T-cell (primary cell): ENCODE measurements at regions not wholly inside any gene's neighbourhood (a gene's known extent, or its start where the extent isn't known, plus 50 kb on each side); places are given as distances from the start of the nearest gene placed in this dataset.

ENCODE experiments used
- ATAC-seq, 4 experiments: fragments of 200-7000 bp in 3 of 4; fragments of 150-1000 bp in 1 of 4; cut with Tn5 transposase; replicated peaks in 1 of 4; 1 replicate in 3 of 4; 2 replicates in 1 of 4; pipeline ENCODE4 v1.10.0; 2021; ENCODE audit warnings: moderate library complexity in 3 of 4, mild to moderate bottlenecking in 2 of 4, moderate number of reproducible peaks in 1 of 4
- CTCF ChIA-PET, 2 donors: fragments of 300-600 bp; sonication (Branson Sonifier 250); formaldehyde crosslinking; loops; one replicate each; lab custom pipeline; 2022; ENCODE audit warnings: antibody characterized with exemption in 2 of 2; lab: Charles Lee
- POLR2A ChIA-PET, 2 donors: fragments of 300-600 bp; sonication (Branson Sonifier 250); formaldehyde crosslinking; loops; one replicate each; lab custom pipeline; 2022; ENCODE audit warnings: antibody characterized with exemption in 2 of 2; lab: Charles Lee
- DNase-seq, 35 experiments: peaks; one replicate each; pipeline versions ENCODE4 v3.0.0 to v3.0.0-alpha.2; 2013 to 2023
- H3K27ac ChIP-seq: one replicate; pipeline ENCODE4 v1.5.1; 2013; ENCODE audit warnings: low read length
- H3K27me3 ChIP-seq, 2 experiments: replicated peaks in 1 of 2; 1 replicate in 1 of 2; 2 replicates in 1 of 2; pipeline versions ENCODE4 v1.6.1 to v1.7.0; 2013; ENCODE audit warnings: low read length in 1 of 2, mixed read lengths in 1 of 2; ENCODE audit not compliant: control insufficient read depth in 2 of 2, insufficient read depth in 2 of 2; ENCODE audit errors: extremely low read depth in 1 of 2
- H3K36me3 ChIP-seq, 2 donors: 1 replicate in 1 of 2; 2 replicates in 1 of 2; pipeline versions ENCODE4 v1.6.1 to v1.7.0; 2013; ENCODE audit warnings: low read length in 1 of 2; ENCODE audit not compliant: control insufficient read depth in 2 of 2, insufficient read depth in 1 of 2; ENCODE audit errors: extremely low read depth in 1 of 2
- H3K4me1 ChIP-seq, 2 experiments: 1 replicate in 1 of 2; 2 replicates in 1 of 2; pipeline versions ENCODE4 v1.6.1 to v1.7.0; 2013; ENCODE audit warnings: low read length in 2 of 2, mixed read lengths in 1 of 2; ENCODE audit not compliant: insufficient read depth in 2 of 2, control insufficient read depth in 1 of 2; ENCODE audit errors: extremely low read depth in 1 of 2
- H3K4me3 ChIP-seq, 2 donors: 1 replicate in 1 of 2; 2 replicates in 1 of 2; pipeline versions ENCODE4 v1.5.1 to v1.7.0; 2013; ENCODE audit warnings: mild to moderate bottlenecking in 2 of 2, low read length in 1 of 2, moderate library complexity in 1 of 2; ENCODE audit not compliant: control insufficient read depth in 1 of 2; ENCODE audit errors: extremely low read depth in 1 of 2
- H3K9me3 ChIP-seq: 2 replicates; pipeline ENCODE4 v1.7.0; 2013
- H3K27ac Mint-ChIP-seq, 2 donors: one replicate each; pipeline ENCODE4 v1.8.0; 2020 to 2021; ENCODE audit warnings: mild to moderate bottlenecking in 2 of 2, mixed read lengths in 2 of 2
- H3K27me3 Mint-ChIP-seq, 2 donors: one replicate each; pipeline ENCODE4 v1.8.0; 2021 to 2022; ENCODE audit warnings: mixed read lengths in 2 of 2
- H3K36me3 Mint-ChIP-seq: one replicate; pipeline ENCODE4 v1.8.0; 2021; ENCODE audit warnings: mixed read lengths
- H3K4me1 Mint-ChIP-seq, 3 donors: one replicate each; pipeline ENCODE4 v1.8.0; 2020 to 2022; ENCODE audit warnings: mixed read lengths in 3 of 3, mild to moderate bottlenecking in 1 of 3
- H3K4me3 Mint-ChIP-seq, 3 donors: one replicate each; pipeline ENCODE4 v1.8.0; 2020 to 2022; ENCODE audit warnings: mild to moderate bottlenecking in 3 of 3, mixed read lengths in 3 of 3, moderate library complexity in 3 of 3
- H3K9me3 Mint-ChIP-seq, 3 donors: one replicate each; pipeline ENCODE4 v1.8.0; 2020 to 2022; ENCODE audit warnings: mixed read lengths in 3 of 3
- WGBS: methylation state at CpG from one replicate; pipeline ENCODE4 v1.1.5; 2013; ENCODE audit warnings: missing lambda C conversion rate; ENCODE audit not compliant: insufficient coverage; 5-methylcytosine and 5-hydroxymethylcytosine counted together

- ATAC-seq (no peak), DNase-seq (no peak)
- no peaks in the 10 kb centered on the region for H3K9me3 ChIP-seq
- no peak overlapping the region for H3K4me3 ChIP-seq
- no peaks in the 10 kb centered on the region for H3K27me3 ChIP-seq
- Mint-ChIP-seq H3K27me3 (peaks cover 12 to 19% of the 10 kb centered on the region in 2 donors), H3K36me3 (no peaks in the 10 kb centered on the region), H3K4me1 (no peaks in the 10 kb centered on the region), H3K4me3 (no peak overlapping the region), H3K27ac (no peak overlapping the region), H3K9me3 (no peaks in the 10 kb centered on the region)
- CTCF ChIA-PET, result no interaction called here
- no peak overlapping the region for H3K27ac ChIP-seq
- no peaks in the 10 kb centered on the region for H3K4me1 ChIP-seq
- H3K36me3 ChIP-seq, result no peaks in the 10 kb centered on the region
- no CpG with 5 or more reads among the region's 2 CpGs for WGBS
- POLR2A ChIA-PET, result no interaction called here
Observed at GRCh38 chr18:75538727-75539126, 111.2 kb upstream of the SMIM21 start.

GRCh38 chr18:75533950-75534349 is 106.4 kb upstream of the SMIM21 start:
- ATAC-seq (no peak), DNase-seq (no peak)
- Mint-ChIP-seq H3K4me1 (no peaks in the 10 kb centered on the region), H3K27me3 (peaks cover 9 to 15% of the 10 kb centered on the region in 2 donors), H3K4me3 (no peak overlapping the region), H3K27ac (no peak overlapping the region), H3K9me3 (no peaks in the 10 kb centered on the region), H3K36me3 (no peaks in the 10 kb centered on the region)
- POLR2A ChIA-PET, result no interaction called here
- peaks cover 0 to 2% of the 10 kb centered on the region in 2 experiments for H3K27me3 ChIP-seq
- CTCF ChIA-PET, result no interaction called here
- H3K27ac ChIP-seq, result no peak overlapping the region
- H3K4me3 ChIP-seq, result no peak overlapping the region
- no peaks in the 10 kb centered on the region for H3K4me1 ChIP-seq
- H3K36me3 ChIP-seq, result no peaks in the 10 kb centered on the region
- WGBS, result 56% methylated on average over 1 of the region's 5 CpGs
- no peaks in the 10 kb centered on the region for H3K9me3 ChIP-seq

GRCh38 chr18:75533209-75533608 is 105.7 kb upstream of the SMIM21 start:
- Histone ChIP-seq H3K9me3 (no peaks in the 10 kb centered on the region), H3K36me3 (no peaks in the 10 kb centered on the region), H3K4me3 (no peak overlapping the region), H3K27me3 (peaks cover 0 to 6% of the 10 kb centered on the region in 2 experiments), H3K27ac (no peak overlapping the region), H3K4me1 (no peaks in the 10 kb centered on the region)
- H3K27ac Mint-ChIP-seq, result no peak overlapping the region
- no peaks in the 10 kb centered on the region for H3K36me3 Mint-ChIP-seq
- no CpG with 5 or more reads among the region's 2 CpGs for WGBS
- peaks cover 11 to 20% of the 10 kb centered on the region in 2 donors for H3K27me3 Mint-ChIP-seq
- ChIA-PET CTCF (no interaction called here), POLR2A (no interaction called here)
- H3K4me1 Mint-ChIP-seq, result no peaks in the 10 kb centered on the region
- H3K4me3 Mint-ChIP-seq, result no peak overlapping the region
- H3K9me3 Mint-ChIP-seq, result no peaks in the 10 kb centered on the region
- DNase-seq (no peak), ATAC-seq (no peak)

GRCh38 chr18:75531851-75532459 is 104.5 kb upstream of the SMIM21 start:
- no peak overlapping the region for H3K4me3 ChIP-seq
- Mint-ChIP-seq H3K4me1 (no peaks in the 10 kb centered on the region), H3K27ac (no peak overlapping the region), H3K36me3 (no peaks in the 10 kb centered on the region), H3K27me3 (peaks cover 11 to 26% of the 10 kb centered on the region in 2 donors), H3K9me3 (no peaks in the 10 kb centered on the region), H3K4me3 (no peak overlapping the region)
- H3K9me3 ChIP-seq, result no peaks in the 10 kb centered on the region
- H3K36me3 ChIP-seq, result no peaks in the 10 kb centered on the region
- no peak overlapping the region for H3K27ac ChIP-seq
- CTCF ChIA-PET, result no interaction called here
- ATAC-seq, result no peak
- no CpG with 5 or more reads among the region's 13 CpGs for WGBS
- no peaks in the 10 kb centered on the region for H3K4me1 ChIP-seq
- POLR2A ChIA-PET, result no interaction called here
- no peak for DNase-seq
- peaks cover 0 to 8% of the 10 kb centered on the region in 2 experiments for H3K27me3 ChIP-seq

GRCh38 chr18:75531212-75531850 is 103.8 kb upstream of the SMIM21 start:
- Histone ChIP-seq H3K27me3 (peaks cover 0 to 10% of the 10 kb centered on the region in 2 experiments), H3K4me1 (no peaks in the 10 kb centered on the region), H3K4me3 (no peak overlapping the region), H3K36me3 (no peaks in the 10 kb centered on the region), H3K9me3 (no peaks in the 10 kb centered on the region), H3K27ac (no peak overlapping the region)
- H3K36me3 Mint-ChIP-seq, result no peaks in the 10 kb centered on the region
- H3K4me1 Mint-ChIP-seq, result no peaks in the 10 kb centered on the region
- 67% methylated on average over 7 of the region's 14 CpGs for WGBS
- CTCF ChIA-PET, result no interaction called here
- no peaks in the 10 kb centered on the region for H3K9me3 Mint-ChIP-seq
- POLR2A ChIA-PET, result no interaction called here
- ATAC-seq (no peak), DNase-seq (no peak)
- H3K27ac Mint-ChIP-seq, result no peak overlapping the region
- H3K4me3 Mint-ChIP-seq, result no peak overlapping the region
- peaks cover 8 to 22% of the 10 kb centered on the region in 2 donors for H3K27me3 Mint-ChIP-seq

GRCh38 chr18:75530566-75531211 is 103.2 kb upstream of the SMIM21 start:
- Mint-ChIP-seq H3K27me3 (peaks cover 8 to 22% of the 10 kb centered on the region in 2 donors), H3K27ac (no peak overlapping the region), H3K9me3 (no peaks in the 10 kb centered on the region), H3K4me3 (no peak overlapping the region), H3K4me1 (no peaks in the 10 kb centered on the region), H3K36me3 (no peaks in the 10 kb centered on the region)
- Histone ChIP-seq H3K27me3 (peaks cover 0 to 11% of the 10 kb centered on the region in 2 experiments), H3K27ac (no peak overlapping the region), H3K4me1 (no peaks in the 10 kb centered on the region), H3K9me3 (no peaks in the 10 kb centered on the region), H3K36me3 (no peaks in the 10 kb centered on the region), H3K4me3 (no peak overlapping the region)
- ChIA-PET POLR2A (no interaction called here), CTCF (no interaction called here)
- ATAC-seq, result no peak
- 83% methylated on average over 5 of the region's 7 CpGs for WGBS
- DNase-seq, result no peak
